ENCODE measurements at regions not wholly inside any gene's neighbourhood (a gene's known extent, or its start where the extent isn't known, plus 50 kb on each side); places are given as distances from the start of the nearest gene placed in this dataset.
A peak's percentile ranks its signal among the peaks of the same experiment; 100 is the strongest.

DNA sequence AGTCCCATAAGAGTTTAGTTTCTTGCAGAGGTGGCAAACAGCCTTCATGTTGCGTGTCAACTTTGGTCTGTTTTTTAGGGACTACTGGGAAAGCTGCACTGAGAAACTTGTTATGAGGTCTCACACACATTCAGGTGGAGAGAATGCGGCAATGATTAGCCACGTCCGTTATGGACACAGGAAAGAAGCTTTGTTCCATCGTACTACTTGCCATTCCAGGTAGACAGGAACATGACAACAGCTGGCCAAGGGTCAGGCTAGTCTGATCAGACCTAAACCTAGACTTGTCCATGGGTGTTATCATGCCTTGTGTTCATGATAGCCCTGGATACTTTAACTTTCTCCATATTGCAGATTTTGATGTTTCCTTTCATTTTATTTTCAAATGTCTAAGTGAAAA is 113.2 kb downstream of the ZNF608 start:
- H3K4me1 ChIP-seq (ENCODE audit: control insufficient read depth, extremely low read depth, insufficient read depth, low read length), result peaks cover 29% of the 10 kb centered on the region
- no peaks in the 10 kb centered on the region for H3K9me3 ChIP-seq (ENCODE audit: control insufficient read depth, insufficient read depth, low read depth, low read length)
- no peaks in the 10 kb centered on the region for H3K79me2 ChIP-seq (ENCODE audit: control insufficient read depth, insufficient read depth, low read length)
- H3K4me2 ChIP-seq (ENCODE audit: extremely low read depth, insufficient read depth, low read length), result no peak overlapping the region
- no peaks in the 10 kb centered on the region for H3K36me3 ChIP-seq (ENCODE audit: control insufficient read depth, insufficient read depth, low read length)
- H3K9ac ChIP-seq (ENCODE audit: insufficient read depth, low read length), result no peak overlapping the region
- DNase-seq (ENCODE audit: low read depth in 2 of 2), result no peak
- no peaks in the 10 kb centered on the region for H3K27me3 ChIP-seq (ENCODE audit: control insufficient read depth, insufficient read depth, low read length)
- no peak overlapping the region for H3K27ac ChIP-seq (ENCODE audit: insufficient read depth, low read length)
- TF ChIP-seq EZH2 (IDR thresholded peaks at IDR 0.05; ENCODE audit: low read length, missing control alignments), result no peak
- TF ChIP-seq, protein P1, sequence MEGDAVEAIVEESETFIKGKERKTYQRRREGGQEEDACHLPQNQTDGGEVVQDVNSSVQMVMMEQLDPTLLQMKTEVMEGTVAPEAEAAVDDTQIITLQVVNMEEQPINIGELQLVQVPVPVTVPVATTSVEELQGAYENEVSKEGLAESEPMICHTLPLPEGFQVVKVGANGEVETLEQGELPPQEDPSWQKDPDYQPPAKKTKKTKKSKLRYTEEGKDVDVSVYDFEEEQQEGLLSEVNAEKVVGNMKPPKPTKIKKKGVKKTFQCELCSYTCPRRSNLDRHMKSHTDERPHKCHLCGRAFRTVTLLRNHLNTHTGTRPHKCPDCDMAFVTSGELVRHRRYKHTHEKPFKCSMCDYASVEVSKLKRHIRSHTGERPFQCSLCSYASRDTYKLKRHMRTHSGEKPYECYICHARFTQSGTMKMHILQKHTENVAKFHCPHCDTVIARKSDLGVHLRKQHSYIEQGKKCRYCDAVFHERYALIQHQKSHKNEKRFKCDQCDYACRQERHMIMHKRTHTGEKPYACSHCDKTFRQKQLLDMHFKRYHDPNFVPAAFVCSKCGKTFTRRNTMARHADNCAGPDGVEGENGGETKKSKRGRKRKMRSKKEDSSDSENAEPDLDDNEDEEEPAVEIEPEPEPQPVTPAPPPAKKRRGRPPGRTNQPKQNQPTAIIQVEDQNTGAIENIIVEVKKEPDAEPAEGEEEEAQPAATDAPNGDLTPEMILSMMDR (conservative IDR thresholded peaks at IDR 0.05 in 1 of 2, IDR thresholded peaks at IDR 0.05 in 1 of 2; ENCODE audit: low read depth in 1 of 2, low read length in 2 of 2), result no peak
- H4K20me1 ChIP-seq (ENCODE audit: control insufficient read depth, extremely low read depth, insufficient read depth, low read length), result no peaks in the 10 kb centered on the region
- no peak overlapping the region for H2AFZ ChIP-seq (ENCODE audit: low read length)
- no peak overlapping the region for H3K4me3 ChIP-seq (replicated peaks in 1 of 4; ENCODE audit: control extremely low read depth in 1 of 4, insufficient read depth in 1 of 4, low read depth in 3 of 4, low read length in 4 of 4)

DNA sequence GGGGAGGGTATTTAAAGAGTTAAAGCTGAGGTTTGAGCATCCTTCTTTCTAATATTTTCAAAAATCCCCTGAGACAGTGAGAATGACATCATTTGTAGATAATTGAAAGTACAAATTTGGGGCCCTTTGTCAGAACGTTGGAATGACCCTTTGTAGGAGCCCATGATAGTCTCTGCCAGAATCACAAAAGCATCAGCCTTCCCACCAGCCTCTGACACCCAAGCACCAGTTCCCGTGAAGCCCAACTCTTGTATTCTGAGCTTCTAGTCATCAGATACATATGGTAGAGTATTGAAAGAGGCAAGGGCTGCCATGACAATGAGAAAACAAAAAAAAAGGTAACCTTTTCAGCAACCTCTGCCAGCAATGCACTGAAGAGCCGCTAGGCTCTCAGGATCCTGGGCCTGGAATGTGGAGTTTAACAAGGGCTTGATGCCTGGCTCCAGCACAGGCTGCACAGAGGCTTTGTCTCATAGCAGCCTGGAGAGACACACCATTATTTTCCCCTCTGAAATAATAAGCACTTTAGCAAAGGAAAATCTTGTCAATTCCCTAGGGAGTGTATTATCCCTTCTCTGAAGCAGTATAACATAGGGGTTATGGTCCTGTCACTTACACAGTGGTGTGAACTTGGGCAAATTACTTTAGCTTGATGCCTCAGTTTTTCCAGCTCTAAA is 114.4 kb downstream of the ZNF608 start:
- no peak overlapping the region for H2AFZ ChIP-seq (ENCODE audit: low read length)
- H3K36me3 ChIP-seq (ENCODE audit: control insufficient read depth, insufficient read depth, low read length), result no peaks in the 10 kb centered on the region
- no peak overlapping the region for H3K27ac ChIP-seq (ENCODE audit: insufficient read depth, low read length)
- peaks cover 29% of the 10 kb centered on the region for H3K4me1 ChIP-seq (ENCODE audit: control insufficient read depth, extremely low read depth, insufficient read depth, low read length)
- TF ChIP-seq EZH2 (IDR thresholded peaks at IDR 0.05; ENCODE audit: low read length, missing control alignments), result no peak
- TF ChIP-seq, protein P1 (conservative IDR thresholded peaks at IDR 0.05 in 1 of 2, IDR thresholded peaks at IDR 0.05 in 1 of 2; ENCODE audit: low read depth in 1 of 2, low read length in 2 of 2), result no peak
- no peaks in the 10 kb centered on the region for H3K9me3 ChIP-seq (ENCODE audit: control insufficient read depth, insufficient read depth, low read depth, low read length)
- no peak overlapping the region for H3K4me2 ChIP-seq (ENCODE audit: extremely low read depth, insufficient read depth, low read length)
- no peak overlapping the region for H3K9ac ChIP-seq (ENCODE audit: insufficient read depth, low read length)
- H3K79me2 ChIP-seq (ENCODE audit: control insufficient read depth, insufficient read depth, low read length), result no peaks in the 10 kb centered on the region
- no peak overlapping the region for H3K4me3 ChIP-seq (replicated peaks in 1 of 4; ENCODE audit: control extremely low read depth in 1 of 4, insufficient read depth in 1 of 4, low read depth in 3 of 4, low read length in 4 of 4)
- H3K27me3 ChIP-seq (ENCODE audit: control insufficient read depth, insufficient read depth, low read length), result no peaks in the 10 kb centered on the region
- DNase-seq (ENCODE audit: low read depth in 2 of 2), result no peak
- H4K20me1 ChIP-seq (ENCODE audit: control insufficient read depth, extremely low read depth, insufficient read depth, low read length), result no peaks in the 10 kb centered on the region

DNA sequence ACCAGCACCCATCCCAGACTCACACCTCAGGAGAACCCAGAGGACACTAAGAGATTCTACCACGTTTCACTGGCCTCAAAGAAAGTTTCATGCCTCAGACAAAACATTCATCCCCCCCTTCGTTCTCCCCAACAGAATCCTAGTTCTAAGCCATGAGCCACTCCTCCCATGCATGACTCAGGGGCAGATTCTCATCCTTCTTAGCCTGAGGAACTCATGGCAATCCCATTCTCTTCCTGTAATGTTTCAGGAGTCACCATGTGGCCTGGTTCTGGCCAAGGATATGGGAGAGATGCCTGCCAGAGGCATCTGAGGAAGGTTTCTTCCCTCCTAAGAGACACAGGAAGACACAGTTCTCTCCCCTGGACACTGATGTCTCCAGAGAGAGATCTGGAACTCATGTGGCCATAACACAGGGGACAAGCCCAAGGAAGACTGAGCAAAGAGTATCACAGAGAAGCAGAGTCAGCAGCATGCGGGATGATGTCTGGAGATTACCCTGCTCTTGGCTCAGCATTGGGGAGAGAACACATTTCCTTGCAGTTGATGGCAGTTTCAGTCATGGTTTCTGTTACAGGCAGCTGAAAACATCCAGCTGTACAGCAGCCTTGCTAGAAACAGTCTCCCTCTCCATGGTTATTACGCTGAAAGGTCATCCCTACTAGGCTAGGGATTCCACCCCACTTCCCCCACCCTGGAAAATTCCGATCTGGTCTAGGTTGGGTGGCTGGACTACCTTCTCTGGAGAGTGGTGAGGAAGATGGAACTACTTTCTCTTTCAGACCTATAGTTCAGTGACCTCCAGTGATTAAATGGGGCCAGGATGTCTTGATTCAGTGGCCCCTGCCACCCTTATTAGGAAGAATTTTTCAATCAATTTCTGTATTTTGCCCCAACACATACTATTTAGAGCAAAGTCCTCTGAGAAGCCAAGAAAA is 115.4 kb downstream of the ZNF608 start:
- Histone ChIP-seq H2AFZ (ENCODE audit: low read length) (no peak overlapping the region), H4K20me1 (ENCODE audit: control insufficient read depth, extremely low read depth, insufficient read depth, low read length) (no peaks in the 10 kb centered on the region), H3K27me3 (ENCODE audit: control insufficient read depth, insufficient read depth, low read length) (no peaks in the 10 kb centered on the region), H3K36me3 (ENCODE audit: control insufficient read depth, insufficient read depth, low read length) (no peaks in the 10 kb centered on the region), H3K79me2 (ENCODE audit: control insufficient read depth, insufficient read depth, low read length) (no peaks in the 10 kb centered on the region), H3K4me2 (ENCODE audit: extremely low read depth, insufficient read depth, low read length) (peak overlapping the region; percentile 40), H3K9me3 (ENCODE audit: control insufficient read depth, insufficient read depth, low read depth, low read length) (no peaks in the 10 kb centered on the region), H3K4me3 (replicated peaks in 1 of 4; ENCODE audit: control extremely low read depth in 1 of 4, insufficient read depth in 1 of 4, low read depth in 3 of 4, low read length in 4 of 4) (no peak overlapping the region), H3K4me1 (ENCODE audit: control insufficient read depth, extremely low read depth, insufficient read depth, low read length) (peaks cover 29% of the 10 kb centered on the region), H3K27ac (ENCODE audit: insufficient read depth, low read length) (no peak overlapping the region), H3K9ac (ENCODE audit: insufficient read depth, low read length) (no peak overlapping the region)
- peak; percentile 55 to 57 for DNase-seq (ENCODE audit: low read depth in 2 of 2)
- TF ChIP-seq, protein P1 (conservative IDR thresholded peaks at IDR 0.05 in 1 of 2, IDR thresholded peaks at IDR 0.05 in 1 of 2; ENCODE audit: low read depth in 1 of 2, low read length in 2 of 2), result no peak
- TF ChIP-seq EZH2 (IDR thresholded peaks at IDR 0.05; ENCODE audit: low read length, missing control alignments), result no peak

Data from fibroblast of lung (primary cell).